Prostate gland (tissue), 2 donors: ENCODE measurements at regions not wholly inside any gene's neighbourhood (a gene's known extent, or its start where the extent isn't known, plus 50 kb on each side); places are given as distances from the start of the nearest gene placed in this dataset.

Experiments
- DNase-seq: peaks from one replicate; pipeline ENCODE4 v3.0.0-alpha.2; 2019; ENCODE audit warnings: low spot score
- H3K27ac ChIP-seq, 2 donors: fragments of 200-600 bp; sonication (generic); 2 replicates each; pipeline ENCODE4 v1.5.1; 2017 to 2019
- H3K27me3 ChIP-seq: fragments of 200-600 bp; sonication (generic); replicated peaks from 2 replicates; pipeline ENCODE4 v1.5.1; 2019; ENCODE audit not compliant: insufficient read depth
- H3K36me3 ChIP-seq, 2 donors: fragments of 200-600 bp; sonication (generic); 1 replicate in 1 of 2; 2 replicates in 1 of 2; pipeline versions ENCODE4 v1.5.1 to v1.8.1; 2017 to 2019
- H3K4me1 ChIP-seq: fragments of 200-600 bp; sonication (generic); replicated peaks from 2 replicates; pipeline ENCODE4 v1.5.1; 2019
- H3K4me3 ChIP-seq, 2 donors: fragments of 200-600 bp; sonication (generic); 2 replicates each; pipeline ENCODE4 v1.5.1; 2017 to 2019
- H3K9me3 ChIP-seq: fragments of 200-600 bp; sonication (generic); 2 replicates; pipeline ENCODE4 v1.5.1; 2017
- POLR2A ChIP-seq: fragments of 450-650 bp; IDR thresholded peaks from one replicate; pipeline ENCODE4 v1.6.1; 2016; ENCODE audit warnings: antibody characterized with exemption, mild to moderate bottlenecking
- POLR2AphosphoS5 ChIP-seq: sonication (generic); formaldehyde crosslinking; IDR thresholded peaks from one replicate; pipeline ENCODE4 v1.6.1; 2017; ENCODE audit warnings: antibody characterized with exemption
- WGBS: methylation state at CpG from one replicate; pipeline ENCODE4 v1.1.5; 2018; 5-methylcytosine and 5-hydroxymethylcytosine counted together
- intact Hi-C: fragments of 100-400 bp; cut with DNase I; formaldehyde crosslinking; loops from one replicate; pipeline ENCODE4 v1.14.2; 2022
- TF ChIP-seq, protein P1 (sequence below), 4 experiments: fragments of 200-600 bp in 2 of 4; fragments of 450-650 bp in 2 of 4; sonication (generic) in 2 of 4; IDR thresholded peaks; 1 replicate in 3 of 4; 2 replicates in 1 of 4; pipeline ENCODE4 v1.5.1; 2016 to 2019; ENCODE audit warnings: antibody characterized with exemption in 4 of 4, mild to moderate bottlenecking in 2 of 4, moderate library complexity in 2 of 4

- no peak for DNase-seq
- 78% methylated on average over 2 of the region's 2 CpGs for WGBS
- no peak overlapping the region for H3K27ac ChIP-seq
- H3K36me3 ChIP-seq = no peaks in the 10 kb centered on the region
- TF ChIP-seq POLR2AphosphoS5 = no peak
- TF ChIP-seq, protein P1, sequence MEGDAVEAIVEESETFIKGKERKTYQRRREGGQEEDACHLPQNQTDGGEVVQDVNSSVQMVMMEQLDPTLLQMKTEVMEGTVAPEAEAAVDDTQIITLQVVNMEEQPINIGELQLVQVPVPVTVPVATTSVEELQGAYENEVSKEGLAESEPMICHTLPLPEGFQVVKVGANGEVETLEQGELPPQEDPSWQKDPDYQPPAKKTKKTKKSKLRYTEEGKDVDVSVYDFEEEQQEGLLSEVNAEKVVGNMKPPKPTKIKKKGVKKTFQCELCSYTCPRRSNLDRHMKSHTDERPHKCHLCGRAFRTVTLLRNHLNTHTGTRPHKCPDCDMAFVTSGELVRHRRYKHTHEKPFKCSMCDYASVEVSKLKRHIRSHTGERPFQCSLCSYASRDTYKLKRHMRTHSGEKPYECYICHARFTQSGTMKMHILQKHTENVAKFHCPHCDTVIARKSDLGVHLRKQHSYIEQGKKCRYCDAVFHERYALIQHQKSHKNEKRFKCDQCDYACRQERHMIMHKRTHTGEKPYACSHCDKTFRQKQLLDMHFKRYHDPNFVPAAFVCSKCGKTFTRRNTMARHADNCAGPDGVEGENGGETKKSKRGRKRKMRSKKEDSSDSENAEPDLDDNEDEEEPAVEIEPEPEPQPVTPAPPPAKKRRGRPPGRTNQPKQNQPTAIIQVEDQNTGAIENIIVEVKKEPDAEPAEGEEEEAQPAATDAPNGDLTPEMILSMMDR (IDR thresholded peaks at IDR 0.05) = no peak
- no peak for TF ChIP-seq POLR2A
- no peaks in the 10 kb centered on the region for H3K27me3 ChIP-seq
- H3K4me1 ChIP-seq = no peaks in the 10 kb centered on the region
- H3K9me3 ChIP-seq = no peaks in the 10 kb centered on the region
- H3K4me3 ChIP-seq = no peak overlapping the region
- intact Hi-C loops = no loop called here
Measured at GRCh38 chr4:18945464-18945863, 923.9 kb upstream of the LCORL start.

- no peak overlapping the region for H3K4me3 ChIP-seq
- TF ChIP-seq, protein P1 (IDR thresholded peaks at IDR 0.05) = no peak
- no peak for TF ChIP-seq POLR2A
- TF ChIP-seq POLR2AphosphoS5 = no peak
- H3K27ac ChIP-seq = no peak overlapping the region
- no peaks in the 10 kb centered on the region for H3K9me3 ChIP-seq
- H3K36me3 ChIP-seq = no peaks in the 10 kb centered on the region
- no peaks in the 10 kb centered on the region for H3K4me1 ChIP-seq
- DNase-seq = no peak
- no peaks in the 10 kb centered on the region for H3K27me3 ChIP-seq
- intact Hi-C loops = no loop called here
Measured at GRCh38 chr4:18942874-18943273, 921.3 kb upstream of the LCORL start.

DNA sequence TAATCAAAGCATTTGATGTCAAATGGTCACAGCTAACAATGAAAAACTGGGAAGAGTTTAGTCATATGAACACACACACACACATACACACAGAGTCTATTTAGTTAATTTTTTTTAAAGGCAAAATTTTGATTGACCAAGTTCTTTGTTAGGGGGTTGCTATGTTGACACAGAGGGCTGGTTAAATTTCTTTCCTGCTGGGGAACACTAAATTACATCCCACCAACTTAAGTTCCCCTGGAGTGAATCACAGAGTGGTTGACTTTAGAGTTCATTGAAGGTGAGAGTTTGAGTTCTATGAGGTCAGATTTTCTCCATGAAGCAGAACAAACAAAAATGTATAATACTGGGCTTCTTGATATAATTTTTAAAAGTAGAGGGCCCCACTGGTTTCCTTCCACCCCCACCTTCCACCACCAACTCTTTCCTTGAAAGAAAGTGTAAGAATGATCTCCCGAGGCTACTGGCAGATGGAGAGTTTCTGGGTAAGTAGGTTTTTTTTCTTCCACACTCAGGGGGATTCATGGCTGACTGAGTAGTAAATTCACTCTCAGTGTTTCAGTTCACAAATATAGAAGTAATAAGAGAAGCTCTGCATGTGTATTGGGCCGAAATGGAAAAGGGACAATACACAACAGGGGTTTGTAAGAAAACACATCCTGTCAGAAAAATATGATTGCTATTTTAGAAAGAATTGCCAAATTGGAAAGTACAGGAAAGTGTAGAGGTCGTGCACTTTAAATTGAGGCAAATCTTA lies 917.0 kb upstream of the LCORL start:
- Histone ChIP-seq H3K4me3 (no peak overlapping the region), H3K27me3 (no peaks in the 10 kb centered on the region)

DNA sequence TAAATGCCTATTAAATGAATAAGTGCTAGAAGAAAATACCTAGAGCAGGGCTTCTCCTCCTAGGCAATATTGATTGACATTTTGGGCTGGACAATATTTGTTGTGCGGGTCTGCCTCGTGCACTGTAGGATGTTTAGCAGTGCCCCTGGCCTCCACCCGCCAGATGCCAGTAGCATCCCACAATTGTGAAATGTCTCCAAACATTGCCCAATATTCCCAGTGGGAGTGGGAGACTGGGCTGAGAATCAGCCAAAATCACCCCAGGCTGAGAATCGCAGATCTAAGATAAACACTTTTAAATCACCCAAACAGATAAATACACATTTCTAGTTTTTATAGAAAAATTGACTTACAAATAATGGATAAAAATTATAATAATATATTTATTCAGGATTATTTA lies 916.2 kb upstream of the LCORL start:
- H3K27me3 ChIP-seq = no peaks in the 10 kb centered on the region
- WGBS = 60% methylated on average over 4 of the region's 4 CpGs
- TF ChIP-seq, protein P1 (IDR thresholded peaks at IDR 0.05) = no peak
- no peak for TF ChIP-seq POLR2AphosphoS5
- TF ChIP-seq POLR2A = no peak
- H3K9me3 ChIP-seq = no peaks in the 10 kb centered on the region
- no peak overlapping the region for H3K4me3 ChIP-seq
- intact Hi-C loops = no loop called here
- no peaks in the 10 kb centered on the region for H3K4me1 ChIP-seq
- H3K36me3 ChIP-seq = no peaks in the 10 kb centered on the region
- no peak for DNase-seq
- no peak overlapping the region for H3K27ac ChIP-seq

More for the DNA sequence above, 917.0 kb upstream of the LCORL start:
- H3K4me1 ChIP-seq = no peaks in the 10 kb centered on the region
- WGBS = 62% methylated on average over 3 of the region's 3 CpGs
- H3K9me3 ChIP-seq = no peaks in the 10 kb centered on the region
- DNase-seq = no peak
- no peaks in the 10 kb centered on the region for H3K36me3 ChIP-seq
- no peak overlapping the region for H3K27ac ChIP-seq
- intact Hi-C loops = no loop called here
- TF ChIP-seq POLR2AphosphoS5 (no peak), POLR2A (no peak)
- TF ChIP-seq, protein P1 (IDR thresholded peaks at IDR 0.05) = no peak

GRCh38 chr4:18937080-18937479 lies 915.5 kb upstream of the LCORL start:
- DNase-seq = no peak
- intact Hi-C loops = no loop called here
- Histone ChIP-seq H3K4me1 (no peaks in the 10 kb centered on the region), H3K27me3 (no peaks in the 10 kb centered on the region), H3K4me3 (no peak overlapping the region), H3K27ac (no peak overlapping the region), H3K9me3 (no peaks in the 10 kb centered on the region), H3K36me3 (no peaks in the 10 kb centered on the region)
- TF ChIP-seq, protein P1 (IDR thresholded peaks at IDR 0.05) = no peak
- TF ChIP-seq POLR2AphosphoS5 (no peak), POLR2A (no peak)
- 68% methylated on average over 4 of the region's 4 CpGs for WGBS
